NCI-H187 (cell line): ENCODE measurements at regions not wholly inside any gene's neighbourhood (a gene's known extent, or its start where the extent isn't known, plus 50 kb on each side); places are given as distances from the start of the nearest gene placed in this dataset.
A peak's percentile ranks its signal among the peaks of the same experiment; 100 is the strongest.
"Not testable (repeated sequence)": the region's sequence is repeated elsewhere in the genome, so short reads cannot be mapped to it uniquely, and the experiment has no call there.

ENCODE experiments used
- DNase-seq, 2 experiments: peaks; one replicate each; lab custom pipeline; 2025; lab: John Stamatoyannopoulos, UW

DNA sequence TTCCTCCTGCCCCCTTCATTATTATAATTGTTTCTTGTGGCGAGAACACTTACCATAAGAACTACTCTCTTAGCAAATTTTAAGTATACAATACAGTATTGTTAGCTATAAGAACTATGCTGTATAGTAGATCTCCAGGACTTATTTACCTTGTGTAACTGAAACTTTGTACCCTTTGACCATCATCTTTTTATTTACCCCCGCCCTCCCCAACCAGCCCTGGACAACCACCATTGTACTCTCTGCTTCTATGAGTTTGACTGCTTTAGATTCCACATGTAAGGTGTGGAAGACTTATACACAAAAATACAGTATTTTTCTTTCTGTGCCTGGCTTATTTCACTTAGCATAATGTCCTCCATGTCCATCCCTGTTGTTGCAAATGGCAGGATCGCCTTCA, 161.1 kb downstream of the PHF8 start:
- DNase-seq, result no peak

DNA sequence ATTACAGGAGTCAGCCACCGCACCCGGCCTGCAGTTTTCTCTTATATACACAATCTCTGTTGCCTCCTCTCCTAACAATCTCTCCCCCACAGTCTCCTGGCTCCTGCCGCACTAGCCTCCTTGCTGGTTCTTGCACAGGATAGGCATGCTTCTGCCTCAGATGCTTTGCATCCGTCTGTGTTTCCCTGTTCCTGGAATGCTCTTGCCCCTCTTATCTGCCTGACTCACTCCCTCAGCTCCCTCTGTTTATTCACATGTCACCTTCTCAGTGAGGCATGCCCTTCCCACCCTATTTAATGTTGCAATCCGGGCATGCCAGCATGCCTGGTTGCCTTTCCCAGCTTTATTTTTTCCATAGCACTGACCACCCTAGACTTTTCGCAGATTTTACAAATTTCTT, 161.9 kb downstream of the PHF8 start:
- no peak for DNase-seq

DNA sequence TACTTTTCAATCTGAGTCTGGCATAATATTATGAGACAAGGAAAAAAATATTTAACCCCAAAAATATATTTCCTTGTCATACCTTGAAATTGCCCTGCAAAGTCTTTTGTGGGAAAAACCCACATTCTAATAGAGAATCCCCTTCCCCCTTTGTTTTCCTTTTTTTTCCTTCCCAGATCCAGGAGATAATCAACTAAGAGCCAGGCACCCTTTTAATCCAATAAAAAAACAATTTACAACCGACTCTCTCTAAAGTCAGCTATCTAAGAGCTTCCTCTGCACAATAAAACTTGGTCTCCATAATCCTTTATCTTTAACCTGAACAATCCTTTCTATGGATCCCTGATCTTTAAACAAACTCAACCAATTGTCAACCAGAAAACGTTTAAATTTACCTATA, 163.5 kb downstream of the PHF8 start:
- not testable (repeated sequence) for DNase-seq

DNA sequence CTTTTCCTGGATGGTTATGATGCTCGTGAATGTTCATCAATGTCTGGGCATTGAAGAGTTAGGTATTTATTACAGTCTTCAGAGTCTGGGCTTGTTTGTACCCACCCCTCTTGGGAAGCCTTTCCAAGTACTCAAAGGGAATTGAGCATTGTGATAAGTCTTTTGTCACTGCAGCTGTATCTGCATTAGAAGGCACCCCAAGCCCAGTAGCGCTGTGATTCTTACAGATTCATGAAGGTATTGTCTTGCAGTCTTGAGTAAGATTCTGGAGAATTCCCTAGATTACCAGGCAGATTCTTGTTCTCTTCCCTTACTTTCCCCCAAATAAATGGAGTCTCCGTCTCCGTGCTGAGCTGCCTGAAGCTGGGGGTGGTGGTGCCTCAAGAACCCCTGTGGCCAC, 173.4 kb upstream of the HUWE1 start:
- DNase-seq, result no peak

DNA sequence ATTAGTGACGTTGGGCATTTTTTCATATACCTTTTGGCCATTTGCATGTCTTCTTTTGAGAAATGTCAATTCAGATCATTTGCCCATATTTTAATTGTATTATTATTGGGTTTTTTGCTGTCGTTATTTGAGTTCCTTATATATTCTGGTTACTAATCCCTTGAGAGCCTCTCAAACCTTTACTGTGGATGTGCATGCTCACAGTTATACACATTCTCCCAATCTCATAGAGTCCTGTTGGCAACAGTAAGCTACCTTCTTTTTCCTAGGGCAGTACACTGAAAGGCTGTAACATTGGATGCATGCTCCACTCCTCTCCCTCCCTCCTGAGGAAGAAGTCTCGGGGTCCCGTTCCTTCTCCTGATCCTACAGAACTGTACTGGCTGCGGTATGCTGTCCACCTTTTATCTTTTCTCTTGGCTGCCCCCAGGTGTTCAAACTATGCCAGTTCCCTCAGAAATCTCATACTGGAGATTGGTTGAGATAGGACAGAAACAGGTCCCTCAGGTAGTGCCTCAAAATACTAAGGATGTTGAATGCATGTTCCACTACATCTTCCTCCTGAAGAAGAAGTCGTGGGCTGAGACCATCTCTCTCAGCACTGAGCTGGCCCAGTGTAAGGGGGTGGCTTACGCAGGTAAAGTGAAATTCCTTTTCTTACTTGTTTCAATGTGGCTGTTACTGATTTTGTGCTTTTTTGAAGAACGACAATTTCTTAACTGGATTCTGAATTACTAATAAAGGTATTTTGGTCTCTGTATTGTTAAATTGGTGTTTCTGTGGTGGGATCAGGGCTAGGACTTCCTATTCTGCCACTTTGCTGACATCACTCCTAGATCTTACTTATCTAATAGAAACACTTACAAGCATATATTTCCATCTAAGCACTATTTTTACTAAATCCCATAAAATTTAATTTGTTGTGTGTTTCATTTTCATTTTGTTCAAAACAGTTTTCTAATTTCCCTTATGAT, 145.4 kb upstream of the HUWE1 start:
- DNase-seq, result peak in 1 of 2 experiments; percentile 0

DNA sequence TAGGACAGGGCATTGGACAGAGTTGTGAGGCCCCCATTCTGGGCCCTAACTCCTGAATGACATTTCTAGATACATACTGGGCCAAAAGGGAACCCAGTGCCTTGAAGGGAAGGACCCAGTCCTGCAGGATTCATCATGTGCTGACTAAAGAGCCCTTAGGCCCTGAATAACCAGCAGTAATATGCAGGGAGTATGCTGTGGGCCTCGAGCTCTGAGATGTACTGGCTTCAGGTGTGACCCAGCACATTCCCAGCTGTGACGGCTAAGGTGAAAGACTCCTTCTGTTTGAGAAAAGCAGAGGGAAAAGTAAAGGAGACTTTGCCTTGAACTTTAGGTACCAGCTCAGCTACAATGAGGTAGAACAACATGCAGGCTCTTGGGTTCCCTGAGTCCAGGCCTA, 138.2 kb upstream of the HUWE1 start:
- DNase-seq, result no peak

DNA sequence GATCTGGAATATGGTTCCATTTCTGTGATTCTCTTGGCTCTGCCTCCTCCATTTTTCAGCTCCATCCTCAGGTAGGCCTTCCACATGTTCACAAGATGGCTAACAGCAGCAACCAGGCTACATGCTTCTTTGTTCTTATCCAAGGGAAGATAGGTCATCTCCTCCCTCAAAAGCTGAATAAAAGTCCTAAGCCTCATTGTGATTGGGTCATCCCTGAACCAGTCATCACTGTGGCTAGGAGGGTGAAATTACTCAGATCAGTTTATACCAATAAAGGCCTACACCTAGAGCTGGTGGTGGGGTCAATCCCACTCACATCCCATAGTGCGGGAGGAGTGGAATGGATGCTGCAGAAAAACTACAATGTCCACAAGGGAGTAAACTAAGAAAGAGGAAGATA, 131.6 kb upstream of the HUWE1 start:
- DNase-seq, result not testable (repeated sequence)

DNA sequence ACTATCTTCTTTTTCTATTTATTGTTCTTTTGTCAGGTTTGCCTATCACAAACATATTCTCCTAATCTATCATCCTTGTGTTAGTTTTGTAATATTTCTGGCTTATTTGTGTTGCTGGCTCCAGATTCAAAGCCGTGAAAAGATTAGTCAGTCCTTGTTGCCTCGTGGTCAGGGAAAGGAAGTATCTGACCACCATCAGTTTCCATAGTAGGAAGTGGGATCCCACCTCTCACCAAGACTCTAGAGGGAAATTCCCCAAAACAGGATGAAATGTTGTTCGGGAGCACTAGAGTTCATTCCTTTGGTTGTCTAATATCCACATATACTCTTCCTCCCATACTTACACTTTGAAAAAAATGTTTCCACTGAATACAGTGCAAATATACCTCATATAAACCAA, 131.0 kb upstream of the HUWE1 start:
- DNase-seq, result no peak

DNA sequence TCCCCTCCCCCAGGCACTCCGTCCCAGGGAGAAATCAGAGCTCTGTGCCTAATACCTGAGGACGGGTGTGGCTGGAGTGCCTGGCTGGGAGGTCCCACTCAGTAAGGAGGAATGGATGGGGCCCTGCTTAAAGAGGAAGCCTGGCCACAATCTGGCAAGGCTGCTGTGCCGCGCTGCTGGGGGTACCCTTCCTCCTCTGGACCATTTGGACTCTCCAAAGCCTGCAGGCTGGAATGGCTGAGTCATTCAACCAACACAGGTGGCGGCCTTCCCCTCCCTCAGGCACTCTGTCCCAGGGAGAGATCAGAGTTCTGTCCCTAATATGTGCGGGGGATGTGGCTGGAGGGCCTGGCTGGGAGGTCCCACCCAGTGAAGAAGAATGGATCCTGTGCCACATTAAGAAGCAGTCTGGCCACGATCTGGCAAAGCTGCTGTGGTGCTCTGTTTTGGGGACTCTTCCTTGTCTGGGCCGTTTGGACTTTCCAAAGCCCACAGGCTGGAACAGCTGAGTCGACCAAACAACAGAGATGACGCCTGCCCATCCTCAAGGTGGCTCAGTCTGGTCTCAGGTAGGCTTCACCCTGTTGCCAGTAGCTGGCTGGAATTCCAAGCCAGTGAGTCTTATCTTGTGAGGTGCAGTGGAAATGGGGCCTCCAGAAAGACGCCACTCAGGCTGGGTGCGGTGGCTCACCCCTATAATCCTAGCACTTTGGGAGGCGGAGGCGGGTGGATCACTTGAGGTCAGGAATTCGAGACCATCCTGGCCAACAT, 127.3 kb upstream of the HUWE1 start:
- no peak for DNase-seq

DNA sequence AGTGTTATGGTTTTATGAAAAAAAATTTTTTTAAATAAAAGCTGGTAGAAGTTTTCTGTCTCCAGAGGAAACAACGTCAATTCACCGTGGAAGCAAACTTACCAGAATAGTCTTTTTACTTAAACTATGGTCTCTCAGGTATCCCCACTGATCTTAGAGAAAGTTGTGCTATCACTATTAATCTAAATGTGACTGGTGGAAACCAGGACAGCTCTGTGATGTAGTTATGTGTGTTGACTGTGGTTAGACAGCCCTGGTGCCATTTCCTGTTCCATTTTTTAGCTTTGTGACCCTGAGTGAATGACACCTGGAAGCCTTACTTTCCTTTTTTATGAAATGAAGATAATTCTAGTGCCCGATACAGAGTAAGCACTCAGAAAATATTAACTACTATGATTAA, 111.8 kb upstream of the HUWE1 start:
- no peak for DNase-seq

DNA sequence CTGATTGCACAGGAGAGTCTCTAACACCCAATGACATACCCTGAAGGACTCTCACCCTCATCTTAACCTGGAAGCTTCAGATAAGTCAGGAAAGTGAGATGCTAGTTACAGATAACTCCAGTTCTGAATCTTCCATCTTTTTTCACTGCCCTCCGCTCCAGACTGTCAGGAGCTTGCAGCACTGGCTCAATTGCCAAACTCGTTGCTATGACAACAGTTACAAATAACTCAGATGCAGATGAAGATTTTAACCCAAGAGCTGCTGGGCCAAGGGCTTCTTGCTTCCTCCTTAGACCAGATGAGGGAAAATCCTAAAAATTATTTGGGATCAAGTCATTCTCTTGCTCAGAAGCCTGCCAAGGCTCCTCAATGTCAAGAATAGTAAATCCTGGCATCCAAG, 109.1 kb upstream of the HUWE1 start:
- DNase-seq, result no peak

DNA sequence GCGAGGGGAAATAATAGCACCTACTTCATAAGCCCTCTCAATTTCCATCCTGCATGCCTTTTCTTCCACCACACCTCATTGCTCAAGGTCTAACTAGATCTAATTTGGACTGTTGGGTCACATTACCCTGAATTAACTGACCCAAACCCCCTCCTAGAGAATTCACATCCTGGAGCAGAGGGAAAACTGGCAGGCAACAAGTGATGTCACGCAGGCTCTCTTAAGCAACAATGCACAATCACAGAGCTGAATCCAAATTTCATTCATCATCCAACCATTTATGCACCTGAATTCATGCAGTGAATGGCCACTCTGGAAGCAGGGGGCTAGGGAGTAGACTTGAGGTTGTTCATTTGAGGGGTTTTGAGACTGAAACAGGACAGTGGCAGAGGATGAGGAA, 107.7 kb upstream of the HUWE1 start:
- DNase-seq, result no peak

DNA sequence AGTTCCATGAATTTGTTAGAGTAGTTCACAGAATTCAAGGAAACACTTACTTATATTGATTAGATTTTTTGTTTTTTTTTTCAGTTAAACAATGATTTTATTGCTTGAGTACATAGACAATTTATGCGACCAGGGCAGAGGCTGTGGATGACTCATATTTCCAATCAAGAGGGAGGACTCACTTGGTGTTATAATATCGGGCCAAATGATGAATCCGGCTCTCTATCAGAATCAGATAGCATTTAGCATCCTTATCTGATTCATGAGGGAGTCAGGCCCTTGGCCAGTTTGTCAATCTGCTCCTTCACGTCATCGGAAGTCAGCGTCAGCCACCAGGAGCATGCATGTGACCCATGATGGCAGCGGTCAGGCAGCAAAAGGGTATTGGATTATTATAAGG, 82.3 kb upstream of the HUWE1 start:
- no peak for DNase-seq

DNA sequence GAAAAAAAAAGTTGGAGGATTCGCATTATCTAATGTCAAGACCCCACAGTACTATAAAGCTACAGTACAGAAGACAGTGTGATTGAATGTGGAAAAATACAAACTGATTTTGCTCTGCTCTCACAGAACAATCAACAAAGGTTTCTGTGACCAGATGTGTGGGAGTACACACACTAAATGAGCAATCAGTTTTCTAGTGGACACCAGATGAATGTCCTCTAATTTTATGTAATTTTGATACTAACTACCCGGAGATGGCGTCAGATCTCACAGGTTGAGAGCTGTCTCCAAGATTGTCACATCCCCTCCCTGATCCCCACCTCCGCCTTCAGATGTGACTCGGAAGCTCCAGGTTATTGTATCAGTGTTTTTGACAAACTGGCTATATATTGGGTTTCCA, 81.9 kb upstream of the HUWE1 start:
- DNase-seq, result no peak

DNA sequence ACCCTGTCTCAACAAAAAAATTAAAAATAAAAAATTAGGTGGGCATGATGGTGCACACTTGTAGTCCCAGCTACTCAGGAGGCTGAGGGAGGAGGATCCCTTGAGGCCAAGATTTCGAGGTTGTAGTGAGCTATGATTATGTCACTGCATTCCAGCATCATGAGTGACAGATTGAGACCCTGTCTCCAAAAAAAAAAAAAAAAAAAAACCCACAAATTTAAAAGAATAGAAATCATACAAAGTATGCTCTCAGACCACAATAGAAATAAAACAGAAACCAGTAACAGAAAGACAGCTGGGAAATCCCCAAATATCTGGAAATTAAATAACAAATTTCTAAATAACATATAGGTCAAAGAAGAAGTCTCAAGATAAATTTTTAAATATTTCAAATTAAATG, 81.0 kb upstream of the HUWE1 start:
- no peak for DNase-seq

DNA sequence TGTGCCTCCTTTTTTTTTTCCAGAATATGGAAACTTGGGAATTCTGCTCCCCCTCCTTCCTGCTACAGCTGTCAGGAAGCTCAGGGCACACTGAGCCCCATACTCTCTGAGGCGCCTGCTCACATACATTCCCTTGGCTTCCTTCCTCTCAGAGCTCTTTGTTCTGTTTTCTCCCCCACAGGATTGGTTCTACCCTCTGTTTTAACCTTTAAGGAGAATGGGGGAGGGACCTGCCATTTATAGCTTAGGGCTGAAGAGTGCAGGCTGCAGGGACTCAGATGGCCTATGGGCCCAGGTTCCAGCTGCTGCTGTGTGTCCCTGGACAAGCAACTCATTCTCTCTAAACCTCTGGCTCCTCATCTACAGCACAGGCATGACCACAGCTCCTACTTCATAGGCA, 70.7 kb upstream of the HUWE1 start:
- not testable (repeated sequence) for DNase-seq

DNA sequence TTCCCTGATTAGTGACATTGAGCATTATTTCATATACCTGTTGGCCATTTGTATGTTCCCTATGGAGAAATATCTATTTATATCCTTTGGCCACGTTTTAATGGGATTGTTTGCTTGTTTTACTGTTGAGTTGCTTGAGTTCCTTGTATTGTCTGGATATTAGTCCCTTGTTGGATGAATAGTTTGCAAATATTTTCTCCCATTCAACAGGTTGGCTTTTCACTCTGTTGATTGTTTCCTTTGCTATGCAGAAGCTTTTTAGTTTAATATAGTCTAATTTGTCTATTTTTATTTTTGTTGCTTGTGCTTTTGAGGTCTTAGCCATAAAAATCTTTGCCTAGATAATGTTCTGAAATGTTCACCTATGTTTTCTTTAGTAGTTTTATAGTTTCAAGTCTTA, 60.2 kb upstream of the HUWE1 start:
- no peak for DNase-seq

DNA sequence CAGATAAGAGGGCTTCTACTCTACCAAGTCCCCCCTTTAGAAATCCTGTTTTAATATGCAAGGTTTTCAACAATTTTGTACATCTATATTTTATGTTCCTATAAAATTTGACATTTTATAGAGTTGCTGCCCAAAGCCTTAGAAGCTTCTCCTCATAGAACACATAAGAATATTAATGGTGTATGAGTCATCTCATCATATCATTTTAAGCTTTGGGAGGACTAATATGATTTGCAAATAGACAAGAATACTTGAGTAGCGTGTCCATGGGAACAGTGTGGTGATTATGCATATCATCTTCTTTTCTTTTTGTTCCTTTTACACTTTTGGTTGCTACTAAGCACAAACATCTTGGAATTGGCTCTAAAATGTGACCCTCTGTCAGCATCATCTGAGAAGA, 56.7 kb upstream of the HUWE1 start:
- no peak for DNase-seq

DNA sequence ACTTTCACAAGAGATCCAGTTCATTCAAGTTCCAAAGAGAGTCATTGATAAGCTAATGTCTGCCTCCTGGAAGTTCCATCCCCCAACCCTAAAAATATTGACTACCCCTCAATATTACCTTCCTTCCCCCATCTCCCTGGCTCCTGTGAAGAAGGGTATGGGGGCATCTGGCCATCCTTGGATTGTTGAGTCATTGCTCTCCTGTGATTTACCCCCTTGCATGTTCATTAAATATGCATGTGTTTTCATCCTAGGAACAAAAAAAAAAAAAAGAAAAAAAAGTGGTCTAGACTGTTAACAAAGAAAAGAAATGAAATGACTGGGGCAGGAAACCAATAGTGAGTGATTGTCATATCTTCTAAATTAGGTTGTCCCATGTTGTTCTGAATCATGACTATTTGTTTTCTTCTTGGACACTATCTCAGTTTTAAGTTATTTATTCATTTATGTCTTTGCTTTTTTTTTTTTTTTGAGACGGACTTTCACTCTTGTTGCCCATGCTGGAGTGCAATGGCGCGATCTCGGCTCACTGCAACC, 51.9 kb upstream of the HUWE1 start:
- no peak for DNase-seq
